HFFc6 (cell line): ENCODE measurements at regions not wholly inside any gene's neighbourhood (a gene's known extent, or its start where the extent isn't known, plus 50 kb on each side); places are given as distances from the start of the nearest gene placed in this dataset.

Experiments
- DNase-seq: peaks from one replicate; pipeline ENCODE4 v3.0.0-alpha.2; 2018
- H3K27ac Mint-ChIP-seq: 2 replicates; pipeline ENCODE4 v1.8.0; 2020; ENCODE audit warnings: mild to moderate bottlenecking, mixed read lengths
- H3K27me3 Mint-ChIP-seq: 2 replicates; pipeline ENCODE4 v1.8.0; 2021; ENCODE audit warnings: mild to moderate bottlenecking, moderate library complexity, mixed read lengths; ENCODE audit not compliant: insufficient read depth
- H3K36me3 Mint-ChIP-seq: 2 replicates; pipeline ENCODE4 v1.8.0; 2021; ENCODE audit warnings: low read depth, mixed read lengths
- H3K4me1 Mint-ChIP-seq: 2 replicates; pipeline ENCODE4 v1.8.0; 2020; ENCODE audit warnings: low read depth, mixed read lengths
- H3K4me3 Mint-ChIP-seq: 2 replicates; pipeline ENCODE4 v1.8.0; 2020; ENCODE audit warnings: mild to moderate bottlenecking, moderate library complexity, mixed read lengths
- H3K9me3 Mint-ChIP-seq: 2 replicates; pipeline ENCODE4 v1.8.0; 2020; ENCODE audit warnings: mild to moderate bottlenecking, mixed read lengths
- TF ChIP-seq, protein P1 (sequence below): fragments of 200-600 bp; sonication (generic); IDR thresholded peaks from 2 replicates; pipeline ENCODE4 v1.5.0; 2021; ENCODE audit warnings: antibody characterized with exemption, mild to moderate bottlenecking

DNA sequence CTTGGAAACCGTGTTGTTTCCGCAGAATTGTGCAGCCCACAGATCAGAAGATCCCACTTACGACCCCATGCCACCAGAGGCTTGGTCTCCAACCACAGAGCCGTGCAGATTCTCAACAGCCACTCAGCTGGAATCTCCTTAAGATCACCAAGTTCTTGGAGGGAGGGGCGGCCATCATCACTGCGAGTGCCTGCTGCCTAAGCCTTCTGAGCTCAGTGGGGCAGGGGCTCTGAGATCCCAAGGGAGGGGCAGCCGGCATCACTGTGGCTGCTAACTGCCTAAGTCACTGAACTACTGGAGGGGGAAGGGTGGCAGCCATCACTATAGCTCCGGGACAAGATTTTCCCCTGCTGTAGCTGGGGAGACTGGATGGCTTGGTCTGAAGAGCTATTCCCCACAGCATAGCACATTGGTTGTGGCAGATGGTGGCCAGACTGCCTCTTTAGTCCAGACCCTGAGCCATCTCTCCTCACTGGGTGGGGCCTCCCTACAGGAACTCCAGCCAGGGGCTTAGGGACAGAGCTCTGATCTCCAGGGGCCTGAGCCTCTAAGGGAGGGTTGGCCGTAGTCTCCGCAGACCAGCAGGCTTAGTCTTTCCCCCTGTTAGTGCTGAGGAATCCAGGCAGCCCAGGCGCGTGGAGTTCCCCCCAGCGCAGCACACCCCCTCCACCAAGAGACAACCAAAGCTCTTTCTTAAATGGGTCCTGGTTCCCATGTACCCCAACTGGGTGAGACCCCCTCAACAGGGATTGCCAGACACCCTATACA lies 1483.9 kb downstream of the ADGRL3 start:
- Mint-ChIP-seq H3K4me1 (no peaks in the 10 kb centered on the region), H3K9me3 (peaks cover 37% of the 10 kb centered on the region), H3K36me3 (no peaks in the 10 kb centered on the region), H3K27me3 (no peaks in the 10 kb centered on the region), H3K4me3 (no peak overlapping the region), H3K27ac (no peak overlapping the region)
- DNase-seq, result no peak
- TF ChIP-seq, protein P1, sequence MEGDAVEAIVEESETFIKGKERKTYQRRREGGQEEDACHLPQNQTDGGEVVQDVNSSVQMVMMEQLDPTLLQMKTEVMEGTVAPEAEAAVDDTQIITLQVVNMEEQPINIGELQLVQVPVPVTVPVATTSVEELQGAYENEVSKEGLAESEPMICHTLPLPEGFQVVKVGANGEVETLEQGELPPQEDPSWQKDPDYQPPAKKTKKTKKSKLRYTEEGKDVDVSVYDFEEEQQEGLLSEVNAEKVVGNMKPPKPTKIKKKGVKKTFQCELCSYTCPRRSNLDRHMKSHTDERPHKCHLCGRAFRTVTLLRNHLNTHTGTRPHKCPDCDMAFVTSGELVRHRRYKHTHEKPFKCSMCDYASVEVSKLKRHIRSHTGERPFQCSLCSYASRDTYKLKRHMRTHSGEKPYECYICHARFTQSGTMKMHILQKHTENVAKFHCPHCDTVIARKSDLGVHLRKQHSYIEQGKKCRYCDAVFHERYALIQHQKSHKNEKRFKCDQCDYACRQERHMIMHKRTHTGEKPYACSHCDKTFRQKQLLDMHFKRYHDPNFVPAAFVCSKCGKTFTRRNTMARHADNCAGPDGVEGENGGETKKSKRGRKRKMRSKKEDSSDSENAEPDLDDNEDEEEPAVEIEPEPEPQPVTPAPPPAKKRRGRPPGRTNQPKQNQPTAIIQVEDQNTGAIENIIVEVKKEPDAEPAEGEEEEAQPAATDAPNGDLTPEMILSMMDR, result no peak

DNA sequence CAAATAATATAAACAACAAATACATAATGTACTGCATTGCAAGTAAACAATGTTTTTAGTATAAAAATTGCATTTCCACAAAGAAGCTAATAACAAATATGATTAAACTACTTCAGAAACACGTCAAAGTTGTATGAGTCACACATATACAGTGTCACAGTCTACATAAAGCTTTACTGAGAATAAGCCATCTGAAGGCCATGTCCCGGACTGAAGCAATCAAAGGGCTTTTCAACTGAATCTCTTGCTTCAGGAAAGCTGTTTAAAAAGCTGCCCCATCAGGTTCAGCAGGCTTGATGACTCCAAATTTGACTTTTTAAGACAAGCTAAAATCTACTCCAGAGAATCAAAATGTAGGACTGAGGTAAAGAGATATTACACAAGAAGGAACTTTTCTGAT lies 1476.8 kb downstream of the ADGRL3 start:
- no peak overlapping the region for H3K4me3 Mint-ChIP-seq
- DNase-seq, result no peak
- no peak overlapping the region for H3K27ac Mint-ChIP-seq
- TF ChIP-seq, protein P1, result no peak
- H3K36me3 Mint-ChIP-seq, result no peaks in the 10 kb centered on the region
- H3K9me3 Mint-ChIP-seq, result peaks cover 30% of the 10 kb centered on the region
- H3K4me1 Mint-ChIP-seq, result no peaks in the 10 kb centered on the region
- no peaks in the 10 kb centered on the region for H3K27me3 Mint-ChIP-seq

DNA sequence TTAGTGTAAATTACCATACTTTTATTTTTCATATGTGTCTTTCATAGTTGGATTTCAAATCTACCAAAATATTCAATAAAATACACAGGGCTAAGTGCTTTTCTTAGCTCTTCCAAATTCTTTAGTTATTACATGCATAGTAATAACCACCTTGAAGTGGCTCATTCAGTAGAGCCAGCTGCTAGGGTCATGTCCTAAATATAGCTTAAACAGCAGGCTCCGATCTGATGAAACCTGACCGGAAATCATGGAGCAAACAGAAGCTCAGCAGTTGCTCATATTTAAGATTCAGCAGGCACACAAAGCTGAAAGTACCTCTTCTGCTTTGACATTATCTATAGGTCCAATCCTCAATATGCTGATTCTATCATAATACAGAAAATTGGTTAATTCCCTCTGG lies 1470.4 kb downstream of the ADGRL3 start:
- no peaks in the 10 kb centered on the region for H3K4me1 Mint-ChIP-seq

DNA sequence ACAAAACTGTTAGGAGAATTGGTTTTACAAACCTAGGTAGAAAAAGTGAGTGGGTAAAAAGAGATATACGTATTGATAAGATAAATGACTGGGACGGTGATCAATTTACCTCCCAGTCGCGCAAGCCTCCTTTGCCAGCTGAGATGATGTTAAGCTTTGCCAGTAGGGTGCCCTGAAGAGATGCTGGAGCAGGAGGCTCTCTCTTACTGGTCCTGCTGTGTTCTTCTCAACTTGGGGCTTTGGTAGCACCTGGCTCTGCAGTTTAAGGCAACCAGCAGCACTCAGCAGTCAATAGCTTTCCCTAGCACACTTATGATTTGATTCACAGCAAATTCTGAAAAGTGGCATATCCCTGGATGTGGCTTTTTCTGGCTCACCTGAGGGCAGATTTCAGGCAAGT lies 1461.7 kb downstream of the ADGRL3 start:
- DNase-seq, result no peak
- no peaks in the 10 kb centered on the region for H3K4me1 Mint-ChIP-seq
- no peaks in the 10 kb centered on the region for H3K36me3 Mint-ChIP-seq
- H3K4me3 Mint-ChIP-seq, result no peak overlapping the region
- peaks cover 26% of the 10 kb centered on the region for H3K9me3 Mint-ChIP-seq
- H3K27me3 Mint-ChIP-seq, result no peaks in the 10 kb centered on the region
- no peak overlapping the region for H3K27ac Mint-ChIP-seq
- TF ChIP-seq, protein P1, result no peak

More for the DNA sequence above, 1470.4 kb downstream of the ADGRL3 start:
- Mint-ChIP-seq H3K4me3 (no peak overlapping the region), H3K27me3 (no peaks in the 10 kb centered on the region), H3K27ac (no peak overlapping the region), H3K9me3 (peaks cover 21% of the 10 kb centered on the region), H3K36me3 (no peaks in the 10 kb centered on the region)
- TF ChIP-seq, protein P1, result no peak
- no peak for DNase-seq

DNA sequence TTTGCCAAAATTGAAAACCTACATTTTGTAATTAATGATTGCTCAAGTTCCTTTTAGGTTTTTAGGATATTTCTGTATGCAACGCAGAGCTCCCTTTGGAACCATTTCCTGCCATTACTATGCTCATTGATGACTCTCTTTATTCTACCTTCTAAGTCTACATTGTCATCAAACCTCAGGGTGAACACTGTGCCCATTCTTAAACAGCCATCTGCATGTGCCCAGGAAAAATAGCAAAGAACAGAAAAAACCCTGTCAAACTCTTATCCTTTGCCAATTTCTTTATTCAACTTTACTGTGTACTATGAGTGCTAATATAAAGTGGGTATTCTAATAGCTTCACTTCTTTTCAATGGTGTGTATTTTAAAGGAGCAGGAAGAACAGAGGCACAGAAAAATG lies 1455.9 kb downstream of the ADGRL3 start:
- Mint-ChIP-seq H3K4me3 (no peak overlapping the region), H3K4me1 (no peaks in the 10 kb centered on the region), H3K9me3 (peaks cover 30% of the 10 kb centered on the region), H3K36me3 (no peaks in the 10 kb centered on the region), H3K27me3 (no peaks in the 10 kb centered on the region), H3K27ac (no peak overlapping the region)
- DNase-seq, result no peak
- TF ChIP-seq, protein P1, result no peak
